NCI-H1105 (cell line): ENCODE measurements at regions not wholly inside any gene's neighbourhood (a gene's known extent, or its start where the extent isn't known, plus 50 kb on each side); places are given as distances from the start of the nearest gene placed in this dataset.
A peak's percentile ranks its signal among the peaks of the same experiment; 100 is the strongest.
"Not testable (repeated sequence)": the region's sequence is repeated elsewhere in the genome, so short reads cannot be mapped to it uniquely, and the experiment has no call there.

Source experiments
- DNase-seq: peaks from one replicate; lab custom pipeline; 2025; lab: John Stamatoyannopoulos, UW

DNA sequence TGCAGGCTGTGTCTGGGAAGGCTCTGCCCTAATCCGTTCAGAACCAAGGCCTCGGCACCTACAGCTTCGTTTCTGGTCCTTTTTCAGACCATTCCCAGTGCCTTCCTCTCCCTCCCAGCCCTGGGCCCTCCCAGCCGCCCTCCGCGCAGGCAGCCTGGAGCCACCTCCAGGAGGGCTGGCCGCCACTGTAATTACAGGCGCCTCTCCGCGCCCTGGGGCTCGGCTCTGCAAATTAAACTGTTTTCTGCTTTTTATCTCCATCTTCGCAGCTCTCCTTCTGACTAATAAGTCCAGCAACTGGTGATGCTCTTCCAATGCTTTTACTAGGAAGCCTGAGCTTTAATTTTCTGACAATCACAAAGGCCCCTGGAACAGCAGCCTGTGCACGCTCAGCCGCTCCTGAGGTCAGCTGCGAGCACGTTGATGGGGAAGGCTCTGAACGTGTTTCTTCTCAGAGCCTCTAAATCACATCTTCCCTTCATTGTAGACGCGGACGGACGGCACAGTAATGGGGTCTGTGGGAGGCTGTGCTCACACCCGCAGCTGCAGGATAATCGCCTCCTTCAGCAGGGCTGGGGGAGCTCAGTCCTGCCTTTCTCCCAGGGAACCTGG, 194.6 kb downstream of the DLL1 start:
- peak; percentile 7 for DNase-seq

DNA sequence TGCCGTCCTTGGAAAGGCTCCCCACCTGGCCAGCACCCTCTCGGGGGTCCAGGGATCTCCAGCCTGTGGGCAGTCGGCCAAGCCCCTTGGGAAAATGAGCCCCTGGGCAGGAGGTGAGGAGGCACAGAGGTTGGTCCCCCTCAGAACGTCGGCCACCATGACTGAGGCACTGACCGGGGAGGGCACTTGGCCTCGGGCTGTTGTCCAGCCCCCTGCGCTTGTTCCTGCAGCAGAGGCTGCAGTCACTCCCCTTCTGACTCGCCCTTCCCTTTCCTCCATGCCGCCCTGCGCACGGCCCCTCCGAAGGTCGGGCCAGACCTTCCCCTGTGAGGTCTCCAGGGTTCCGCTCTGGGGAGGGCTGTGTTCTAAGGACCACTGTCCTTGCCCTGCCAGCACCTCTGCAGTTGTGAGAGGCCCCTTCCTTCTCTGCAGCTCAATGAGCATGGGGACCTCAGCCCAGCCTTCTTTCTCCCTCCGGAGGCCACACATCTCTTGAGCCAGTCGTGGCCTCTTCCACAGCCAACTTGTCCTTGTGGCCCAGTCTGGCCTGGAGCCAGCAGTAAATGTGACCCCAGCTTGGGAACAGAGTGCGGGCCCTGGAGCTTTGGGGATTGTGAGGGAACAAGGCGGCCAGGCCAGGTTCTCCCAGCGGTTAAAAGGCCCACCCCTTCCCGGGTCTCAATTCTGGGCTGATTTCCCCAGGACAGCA, 195.5 kb downstream of the DLL1 start:
- no peak for DNase-seq

GRCh38 chr6:170094686-170095272, 196.1 kb downstream of the DLL1 start:
- DNase-seq: no peak

GRCh38 chr6:170093658-170094596, 197.0 kb downstream of the DLL1 start:
- DNase-seq: no peak

- DNase-seq: no peak
Observed at GRCh38 chr6:170093276-170093657, 197.6 kb downstream of the DLL1 start.

- DNase-seq: no peak
Observed at GRCh38 chr6:170092826-170093225, 198.1 kb downstream of the DLL1 start.

GRCh38 chr6:170091639-170092579, 199.0 kb downstream of the DLL1 start:
- no peak for DNase-seq

DNA sequence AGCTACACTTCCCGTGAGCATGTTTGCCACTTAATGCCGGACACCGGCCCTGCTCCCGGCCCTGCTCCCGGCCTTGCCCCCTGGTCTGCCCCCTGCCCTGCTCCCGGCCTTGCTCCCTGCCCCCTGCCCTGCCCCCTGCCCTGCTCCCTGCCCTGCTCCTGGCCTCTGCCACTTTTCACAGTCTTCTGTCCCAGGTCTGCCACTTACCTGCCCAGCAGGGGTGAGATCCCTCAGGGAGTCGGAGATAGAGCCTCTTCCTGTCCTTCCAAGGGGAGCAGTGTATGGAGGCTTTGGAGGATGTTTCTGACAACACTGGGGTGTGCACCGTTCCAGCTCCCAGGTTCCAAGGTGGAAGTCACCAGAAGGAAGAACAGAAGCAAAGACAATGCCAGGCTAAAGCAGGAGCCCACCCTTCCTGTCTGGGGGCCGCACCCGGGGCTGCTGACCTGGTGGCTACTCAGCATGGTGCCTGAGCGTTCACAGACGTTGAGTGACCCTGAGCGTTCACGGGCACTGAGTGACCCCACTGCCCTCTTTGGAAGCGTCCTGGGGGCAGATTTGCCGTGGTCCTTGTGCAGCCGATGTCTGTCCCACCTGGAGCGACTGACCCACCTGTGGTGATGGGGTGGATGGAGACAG, 199.8 kb downstream of the DLL1 start:
- DNase-seq: no peak

- no peak for DNase-seq
Observed at GRCh38 chr6:170090561-170090960, 200.3 kb downstream of the DLL1 start.

DNA sequence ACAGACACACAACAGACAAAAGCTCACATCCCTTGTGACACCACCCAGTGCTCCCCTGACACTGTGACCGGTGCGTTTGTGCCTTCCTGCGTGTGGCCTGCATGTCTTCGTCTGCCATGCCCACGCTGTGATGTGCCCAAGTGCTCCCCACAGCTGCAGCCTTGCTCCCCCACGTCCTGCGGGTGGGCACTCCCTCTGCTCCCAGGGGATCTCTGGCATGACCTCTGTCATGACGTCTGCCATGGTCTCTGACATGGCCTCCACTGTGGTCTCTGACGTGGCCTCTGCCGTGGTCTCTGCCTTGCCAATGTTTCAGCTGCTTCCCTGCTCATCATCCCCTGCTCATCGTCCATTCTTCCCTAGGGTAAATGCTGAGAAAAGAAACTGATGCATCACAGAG, 200.9 kb downstream of the DLL1 start:
- DNase-seq: no peak

DNA sequence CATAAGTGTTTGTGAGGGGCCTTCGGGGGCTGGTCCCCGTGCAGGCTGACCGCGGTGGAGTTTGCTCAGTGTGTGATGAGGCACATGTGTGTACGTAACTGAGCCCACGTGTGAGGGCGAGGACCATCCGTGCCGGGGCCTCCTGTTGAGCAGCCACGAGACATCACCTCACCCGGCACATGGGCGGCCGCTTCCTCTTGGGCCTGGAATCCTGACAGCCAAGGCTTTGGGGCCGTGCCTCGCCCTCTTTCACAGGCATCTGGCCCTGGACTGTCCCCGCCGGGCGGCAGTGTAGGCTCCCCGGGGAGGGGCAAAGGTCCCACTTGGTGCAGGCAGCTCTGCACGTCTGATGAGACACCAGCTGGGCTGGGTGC, 202.3 kb downstream of the DLL1 start:
- no peak for DNase-seq

GRCh38 chr6:170087941-170088581, 202.8 kb downstream of the DLL1 start:
- DNase-seq: no peak

DNA sequence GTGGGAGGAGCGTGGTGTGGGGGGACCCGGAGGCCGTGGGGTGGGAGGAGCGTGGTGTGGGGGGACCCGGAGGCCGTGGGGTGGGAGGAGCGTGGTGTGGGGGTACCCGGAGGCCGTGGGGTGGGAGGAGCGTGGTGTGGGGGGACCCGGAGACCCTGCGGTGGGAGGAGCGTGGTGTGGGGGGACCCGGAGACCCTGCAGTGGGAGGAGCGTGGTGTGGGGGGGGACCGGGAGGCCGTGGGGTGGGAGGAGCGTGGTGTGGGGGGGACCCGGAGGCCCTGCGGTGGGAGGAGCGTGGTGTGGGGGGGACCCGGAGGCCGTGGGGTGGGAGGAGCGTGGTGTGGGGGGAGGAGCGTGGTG, 203.5 kb downstream of the DLL1 start:
- DNase-seq: not testable (repeated sequence)

DNA sequence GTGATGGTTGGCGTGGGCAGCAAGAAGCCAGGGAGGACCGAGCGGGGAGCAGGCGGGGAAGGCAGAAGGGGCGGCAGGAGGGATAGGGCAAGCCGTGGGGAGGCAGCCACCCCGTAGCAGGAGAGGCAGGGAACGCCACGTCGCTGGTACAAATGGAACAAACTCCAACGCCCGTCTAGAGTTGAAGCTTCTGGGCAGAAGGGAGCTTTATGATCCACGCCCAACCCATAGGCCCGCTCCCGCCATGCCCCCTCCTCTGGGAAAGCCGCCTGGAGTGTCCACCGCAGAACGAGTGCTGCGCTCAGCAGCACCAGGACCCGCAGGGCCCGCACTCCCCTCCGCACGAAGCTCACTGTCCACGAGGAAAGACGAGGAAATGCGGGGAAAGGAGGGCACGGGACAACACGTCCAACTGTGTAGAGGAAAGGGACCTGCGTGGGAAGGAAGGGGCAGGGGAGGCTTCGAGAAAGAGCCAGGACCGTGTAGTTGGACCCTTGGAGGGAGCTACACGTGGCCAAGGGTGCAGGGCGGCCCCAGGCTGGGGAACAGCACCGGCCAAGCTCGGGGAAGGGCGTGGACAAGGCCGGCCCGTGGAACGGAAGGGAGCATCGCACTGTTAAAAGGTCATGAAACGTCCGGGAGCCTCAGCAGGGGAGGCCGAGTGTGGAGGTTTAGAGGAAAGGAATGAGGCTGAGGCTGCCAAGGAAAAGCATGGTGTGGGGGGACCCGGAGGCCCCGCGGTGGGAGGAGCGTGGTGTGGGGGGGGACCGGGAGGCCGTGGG, 204.0 kb downstream of the DLL1 start:
- no peak for DNase-seq

GRCh38 chr6:170085475-170086401, 205.1 kb downstream of the DLL1 start:
- DNase-seq: no peak

DNA sequence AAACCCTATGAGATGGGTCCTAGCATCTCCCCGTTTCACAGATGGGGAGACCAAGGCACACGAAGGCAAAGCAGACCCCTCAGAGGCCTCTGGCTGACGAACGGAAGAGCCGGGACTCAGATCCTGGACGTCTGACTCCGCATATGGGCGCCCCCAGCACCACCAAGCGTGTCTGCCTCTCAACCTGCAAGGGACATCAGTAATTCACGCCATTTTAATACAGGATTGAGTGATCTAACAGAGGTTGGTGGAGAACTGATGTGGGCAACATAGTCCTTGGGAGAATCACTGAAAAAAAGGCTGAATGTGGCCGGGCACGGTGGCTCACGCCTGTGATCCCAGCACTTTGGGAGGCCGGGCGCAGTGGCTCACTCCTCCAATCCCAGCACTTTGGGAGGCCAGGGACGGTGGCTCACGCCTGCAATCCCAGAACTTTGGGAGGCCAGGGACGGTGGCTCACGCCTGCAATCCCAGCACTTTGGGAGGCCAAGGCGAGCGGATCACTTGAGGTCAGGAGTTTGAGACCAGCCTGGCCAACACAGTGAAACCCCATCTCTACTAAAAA, 206.6 kb downstream of the DLL1 start:
- no peak for DNase-seq

DNA sequence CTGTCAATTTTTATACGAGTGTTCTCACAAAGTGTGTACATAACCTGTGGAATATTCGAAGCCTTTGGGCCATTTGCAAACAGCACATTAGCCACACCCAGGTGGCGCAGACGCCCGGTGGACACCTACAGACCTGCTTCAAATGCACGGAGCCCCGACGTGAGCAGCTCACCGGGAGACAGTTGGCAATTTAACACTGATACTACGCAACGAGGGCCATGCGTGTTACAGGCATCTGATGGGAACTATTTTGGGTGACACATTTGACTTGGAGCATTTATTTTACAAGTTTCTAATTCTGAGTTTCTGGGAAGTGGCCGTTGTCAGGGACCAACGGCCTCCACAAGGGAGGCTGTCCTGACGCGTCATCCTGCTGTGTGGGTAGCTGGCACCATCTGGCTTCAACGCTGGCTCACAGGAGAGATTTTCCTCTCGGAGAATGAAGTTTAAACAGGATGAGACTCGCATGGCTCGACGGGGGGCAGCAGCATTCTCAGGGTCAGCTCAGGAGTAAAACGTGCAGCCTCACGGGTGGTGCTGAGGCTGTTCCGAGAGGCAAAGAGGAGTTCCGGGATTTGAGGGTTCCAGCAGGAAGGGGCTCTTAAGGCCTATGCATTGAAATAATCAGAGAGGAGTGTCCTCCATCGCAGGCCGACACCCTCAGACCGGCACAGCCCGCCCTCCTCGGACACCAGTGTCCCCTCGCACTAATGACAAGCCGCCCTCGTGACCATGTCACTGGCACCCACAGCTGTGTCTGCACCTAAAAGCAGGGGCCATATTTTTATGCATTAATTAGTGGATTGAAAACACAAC, 207.4 kb downstream of the DLL1 start:
- DNase-seq: no peak
